Mesendoderm (in vitro differentiated cells): ENCODE measurements at regions not wholly inside any gene's neighbourhood (a gene's known extent, or its start where the extent isn't known, plus 50 kb on each side); places are given as distances from the start of the nearest gene placed in this dataset.

Experiments
- DNase-seq: peaks from one replicate; pipeline ENCODE4 v3.0.0; 2013
- H2AK5ac ChIP-seq: 2 replicates; pipeline ENCODE4 v1.6.1; 2013; ENCODE audit warnings: low read length, inconsistent platforms
- H2BK120ac ChIP-seq: 2 replicates; pipeline ENCODE4 v1.6.1; 2013; ENCODE audit warnings: low read depth, mild to moderate bottlenecking, low read length, moderate library complexity, mixed read lengths
- H2BK15ac ChIP-seq: replicated peaks from 2 replicates; pipeline ENCODE4 v1.6.1; 2013; ENCODE audit warnings: low read depth, mild to moderate bottlenecking, moderate library complexity
- H2BK5ac ChIP-seq: 2 replicates; pipeline ENCODE4 v1.6.1; 2013; ENCODE audit warnings: low read length, inconsistent platforms
- H3K18ac ChIP-seq: 2 replicates; pipeline ENCODE4 v1.6.1; 2013; ENCODE audit warnings: mild to moderate bottlenecking, low read length, mixed read lengths
- H3K23ac ChIP-seq: one replicate; pipeline ENCODE4 v1.6.1; 2013; ENCODE audit warnings: low read length
- H3K27ac ChIP-seq: 2 replicates; pipeline ENCODE4 v1.5.1; 2013; ENCODE audit warnings: low read depth, mild to moderate bottlenecking, inconsistent platforms, low read length, moderate library complexity
- H3K27me3 ChIP-seq: 2 replicates; pipeline ENCODE4 v1.6.1; 2013; ENCODE audit warnings: low read length, control low read depth, mild to moderate bottlenecking, inconsistent platforms; ENCODE audit not compliant: insufficient read depth, poor library complexity
- H3K36me3 ChIP-seq: 2 replicates; pipeline ENCODE4 v1.6.1; 2013; ENCODE audit warnings: low read length, inconsistent platforms; ENCODE audit not compliant: control insufficient read depth, insufficient read depth
- H3K4ac ChIP-seq: one replicate; pipeline ENCODE4 v1.6.1; 2013; ENCODE audit warnings: low read depth, mild to moderate bottlenecking, low read length, moderate library complexity
- H3K4me1 ChIP-seq: 2 replicates; pipeline ENCODE4 v1.6.1; 2013; ENCODE audit warnings: low read depth, low read length, inconsistent platforms; ENCODE audit not compliant: control insufficient read depth
- H3K4me2 ChIP-seq: 2 replicates; pipeline ENCODE4 v1.6.1; 2013; ENCODE audit warnings: low read length
- H3K4me3 ChIP-seq: 2 replicates; pipeline ENCODE4 v1.5.1; 2013; ENCODE audit warnings: mild to moderate bottlenecking, low read length
- H3K56ac ChIP-seq: one replicate; pipeline ENCODE4 v1.6.1; 2013; ENCODE audit warnings: low read length
- H3K79me1 ChIP-seq: 2 replicates; pipeline ENCODE4 v1.6.1; 2013; ENCODE audit warnings: low read length, inconsistent platforms
- H3K79me2 ChIP-seq: 2 replicates; pipeline ENCODE4 v1.6.1; 2013; ENCODE audit warnings: mild to moderate bottlenecking, low read length; ENCODE audit not compliant: control insufficient read depth, insufficient read depth
- H3K9ac ChIP-seq: 2 replicates; pipeline ENCODE4 v1.6.1; 2013; ENCODE audit warnings: low read length, inconsistent platforms
- H4K5ac ChIP-seq: one replicate; pipeline ENCODE4 v1.6.1; 2013; ENCODE audit warnings: low read length
- H4K8ac ChIP-seq: one replicate; pipeline ENCODE4 v1.6.1; 2013; ENCODE audit warnings: low read depth, mild to moderate bottlenecking, control low read depth, low read length, moderate library complexity
- WGBS: extraction: QIAGEN DNeasy Blood & Tissue Kit; methylation state at CpG from one replicate; pipeline ENCODE4 v1.1.7; 2013; ENCODE audit warnings: low lambda C conversion rate, missing lambda C conversion rate; ENCODE audit not compliant: insufficient coverage; ENCODE audit errors: extremely low coverage; 5-methylcytosine and 5-hydroxymethylcytosine counted together

- Histone ChIP-seq H3K4ac (no peak overlapping the region), H2AK5ac (no peak overlapping the region), H3K9ac (no peak overlapping the region), H3K4me1 (no peaks in the 10 kb centered on the region), H3K56ac (no peak overlapping the region), H4K8ac (no peak overlapping the region), H3K4me3 (no peak overlapping the region), H2BK5ac (no peak overlapping the region), H3K4me2 (no peak overlapping the region), H3K27ac (no peak overlapping the region), H3K36me3 (no peaks in the 10 kb centered on the region), H3K18ac (no peak overlapping the region), H4K5ac (no peak overlapping the region), H3K27me3 (no peaks in the 10 kb centered on the region), H3K79me1 (no peaks in the 10 kb centered on the region), H2BK15ac (no peak overlapping the region), H2BK120ac (no peak overlapping the region), H3K79me2 (no peaks in the 10 kb centered on the region), H3K23ac (no peak overlapping the region)
- no CpG with 5 or more reads among the region's 4 CpGs for WGBS
- no peak for DNase-seq
Measured at GRCh38 chr12:11446372-11446771, 51.0 kb upstream of the PRB2 start.

DNA sequence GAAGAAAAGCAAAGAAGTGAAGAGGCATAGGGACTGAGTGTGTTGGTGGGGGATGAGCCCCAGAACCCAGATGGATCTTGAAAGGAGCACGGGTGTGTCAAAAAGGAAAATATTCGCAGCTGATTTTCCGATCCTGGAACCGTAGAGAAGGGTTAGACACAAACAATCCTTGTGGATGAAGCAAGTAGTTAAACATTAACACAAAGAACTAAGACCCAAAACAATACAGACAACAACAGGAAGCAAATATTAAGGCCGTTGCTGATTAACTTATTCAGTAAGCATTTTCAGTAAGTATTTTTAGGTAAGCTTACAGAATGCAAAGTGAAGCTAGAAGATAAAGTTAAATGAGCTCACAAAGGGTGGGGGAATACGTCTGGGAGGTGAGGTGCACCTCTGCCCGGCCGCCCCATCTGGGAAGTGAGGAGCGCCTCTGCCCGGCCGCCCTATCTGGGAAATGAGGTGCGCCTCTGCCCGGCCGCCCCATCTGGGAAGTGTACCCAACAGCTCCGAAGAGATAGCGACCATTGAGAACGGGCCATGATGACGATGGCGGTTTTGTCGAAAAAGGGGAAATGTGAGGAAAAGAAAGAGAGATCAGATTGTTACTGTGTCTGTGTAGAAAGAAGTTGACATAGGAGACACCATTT is 62.8 kb upstream of the PRB2 start:
- Histone ChIP-seq H4K8ac (no peak overlapping the region), H3K27ac (no peak overlapping the region), H4K5ac (no peak overlapping the region), H2AK5ac (no peak overlapping the region), H3K36me3 (no peaks in the 10 kb centered on the region), H3K27me3 (no peaks in the 10 kb centered on the region), H2BK120ac (no peak overlapping the region), H2BK5ac (no peak overlapping the region), H3K18ac (no peak overlapping the region), H3K4me2 (no peak overlapping the region), H3K4ac (no peak overlapping the region), H3K79me1 (no peaks in the 10 kb centered on the region), H3K79me2 (no peaks in the 10 kb centered on the region), H2BK15ac (no peak overlapping the region), H3K56ac (no peak overlapping the region), H3K4me3 (no peak overlapping the region), H3K23ac (no peak overlapping the region), H3K9ac (no peak overlapping the region), H3K4me1 (peaks cover 2% of the 10 kb centered on the region)
- no CpG with 5 or more reads among the region's 20 CpGs for WGBS
- DNase-seq = no peak

DNA sequence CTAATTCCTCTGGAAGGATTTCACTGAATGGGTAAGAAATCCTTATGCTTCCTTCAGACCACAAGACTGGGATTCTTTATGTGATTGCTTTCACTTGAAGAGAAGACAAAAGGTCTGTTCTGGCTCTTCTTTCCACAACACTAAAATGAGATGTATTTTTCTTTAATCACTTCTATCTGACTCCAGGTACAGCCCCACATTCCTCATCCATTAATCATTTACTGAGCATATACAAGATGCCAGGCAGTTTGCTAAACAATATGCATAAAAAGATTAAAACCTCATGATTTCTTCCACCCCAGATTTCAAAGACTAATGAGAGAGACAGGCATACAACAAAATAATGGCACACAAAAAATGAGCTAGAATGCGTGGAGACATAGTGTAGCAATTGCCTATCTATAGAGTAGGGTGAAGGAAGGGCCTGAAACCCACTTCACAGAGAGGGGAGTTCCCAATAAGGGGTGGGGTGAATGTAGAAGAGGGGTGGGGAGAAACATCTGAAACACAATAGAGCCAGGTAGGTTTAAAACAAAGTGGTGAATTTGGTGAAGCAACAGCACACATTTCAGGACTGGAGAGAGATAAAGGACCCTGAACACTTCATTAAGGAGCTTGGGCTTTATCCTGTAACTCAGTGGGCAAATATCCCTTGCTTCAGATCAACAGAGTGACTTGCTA is 65.1 kb upstream of the PRB2 start:
- peak; percentile 11 for DNase-seq
- Histone ChIP-seq H2BK15ac (no peak overlapping the region), H2BK120ac (no peak overlapping the region), H3K56ac (no peak overlapping the region), H4K5ac (no peak overlapping the region), H3K4me1 (peaks cover 2% of the 10 kb centered on the region), H3K23ac (no peak overlapping the region), H3K9ac (no peak overlapping the region), H3K27ac (no peak overlapping the region), H3K27me3 (no peaks in the 10 kb centered on the region), H3K4me2 (no peak overlapping the region), H3K4ac (no peak overlapping the region), H3K79me1 (no peaks in the 10 kb centered on the region), H3K79me2 (no peaks in the 10 kb centered on the region), H2AK5ac (no peak overlapping the region), H3K4me3 (no peak overlapping the region), H3K36me3 (no peaks in the 10 kb centered on the region), H4K8ac (no peak overlapping the region), H2BK5ac (no peak overlapping the region), H3K18ac (no peak overlapping the region)
- no CpG with 5 or more reads among the region's 1 CpG for WGBS

DNA sequence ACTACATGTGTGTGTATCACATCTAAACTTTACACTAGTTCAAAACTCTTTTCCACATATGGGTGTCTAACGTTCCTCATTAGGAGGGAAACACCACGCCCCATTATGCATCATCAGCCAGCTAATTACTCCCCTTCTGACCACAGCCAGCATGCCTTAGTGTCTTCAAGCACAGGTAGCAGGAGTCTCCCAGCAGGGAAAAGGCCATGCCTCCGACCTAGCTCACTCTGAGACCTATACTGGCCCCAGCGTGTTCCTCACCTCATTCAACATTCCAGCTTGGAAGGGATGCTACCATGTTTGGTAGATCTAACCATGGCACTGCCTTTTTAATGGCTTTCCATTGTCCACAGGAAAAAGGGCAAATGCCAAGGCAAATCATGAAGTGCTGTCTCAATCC is 66.1 kb upstream of the PRB2 start:
- H2BK5ac ChIP-seq = peak overlapping the region; percentile 50
- no CpG with 5 or more reads among the region's 4 CpGs for WGBS
- peak overlapping the region; percentile 17 for H3K56ac ChIP-seq

DNA sequence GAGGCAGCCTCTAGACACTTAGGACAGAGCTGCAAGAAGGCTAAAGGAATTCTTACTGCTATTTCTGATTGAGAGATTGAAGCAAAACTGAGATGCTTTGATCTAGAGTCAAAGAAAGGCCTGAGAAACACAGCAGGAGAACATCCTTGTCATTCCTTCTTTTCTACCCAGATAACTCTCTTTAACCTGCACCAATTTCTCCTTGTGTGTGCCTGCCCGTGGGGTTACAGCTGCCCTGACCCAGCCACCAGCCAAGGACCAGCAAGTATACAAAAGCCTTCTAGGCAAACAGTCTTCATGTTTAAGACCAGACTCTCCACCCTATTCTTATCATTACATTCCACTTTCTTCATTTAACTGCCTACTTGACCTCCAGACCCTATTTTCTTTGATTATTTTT is 81.7 kb upstream of the PRB2 start:
- no CpG with 5 or more reads among the region's 1 CpG for WGBS
- H2AK5ac ChIP-seq = no peak overlapping the region
- H3K27me3 ChIP-seq = no peaks in the 10 kb centered on the region
- peak overlapping the region; percentile 40 for H4K8ac ChIP-seq
- H2BK120ac ChIP-seq = no peak overlapping the region
- no peak overlapping the region for H3K27ac ChIP-seq
- no peaks in the 10 kb centered on the region for H3K79me1 ChIP-seq
- no peak overlapping the region for H3K4me2 ChIP-seq
- no peak overlapping the region for H3K56ac ChIP-seq
- no peak overlapping the region for H3K23ac ChIP-seq
- H2BK15ac ChIP-seq = no peak overlapping the region
- no peak overlapping the region for H3K18ac ChIP-seq
- H3K4me3 ChIP-seq = no peak overlapping the region
- H3K9ac ChIP-seq = no peak overlapping the region
- H2BK5ac ChIP-seq = no peak overlapping the region
- H3K79me2 ChIP-seq = no peaks in the 10 kb centered on the region
- no peaks in the 10 kb centered on the region for H3K36me3 ChIP-seq
- H4K5ac ChIP-seq = no peak overlapping the region
- peak; percentile 47 for DNase-seq
- no peaks in the 10 kb centered on the region for H3K4me1 ChIP-seq
- H3K4ac ChIP-seq = no peak overlapping the region

More for the DNA sequence above, 66.1 kb upstream of the PRB2 start:
- Histone ChIP-seq H3K36me3 (no peaks in the 10 kb centered on the region), H4K8ac (no peak overlapping the region), H3K79me1 (no peaks in the 10 kb centered on the region), H3K9ac (no peak overlapping the region), H3K79me2 (no peaks in the 10 kb centered on the region), H2BK120ac (no peak overlapping the region), H3K4me3 (no peak overlapping the region), H3K23ac (no peak overlapping the region), H3K4me1 (peaks cover 2% of the 10 kb centered on the region), H3K27ac (no peak overlapping the region), H2AK5ac (no peak overlapping the region), H3K4me2 (no peak overlapping the region), H3K27me3 (no peaks in the 10 kb centered on the region), H3K18ac (no peak overlapping the region), H3K4ac (no peak overlapping the region), H4K5ac (no peak overlapping the region), H2BK15ac (no peak overlapping the region)
- peak; percentile 5 for DNase-seq

DNA sequence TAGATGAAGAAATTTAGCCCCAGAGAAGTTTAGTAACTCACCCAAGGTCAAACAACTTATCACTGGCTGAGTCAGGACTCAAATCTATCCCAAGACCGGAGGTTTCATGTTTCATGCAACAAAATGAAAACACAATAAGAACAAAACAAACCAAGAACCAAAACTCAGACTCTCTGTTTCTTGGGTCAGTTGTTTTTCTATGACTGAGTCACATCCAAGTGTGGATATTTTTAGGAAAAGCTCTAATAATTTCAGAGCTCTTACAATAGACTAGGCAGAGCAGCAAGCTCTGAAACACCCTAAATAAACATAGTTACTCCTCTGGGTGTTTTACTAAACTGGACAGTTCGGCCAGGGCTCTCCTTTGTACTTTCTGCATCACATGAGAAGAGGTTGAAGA is 87.6 kb upstream of the PRB2 start:
- no peak overlapping the region for H3K4me3 ChIP-seq
- no CpG with 5 or more reads among the region's 2 CpGs for WGBS

More for the DNA sequence above, 87.6 kb upstream of the PRB2 start:
- Histone ChIP-seq H3K27me3 (no peaks in the 10 kb centered on the region), H3K79me2 (no peaks in the 10 kb centered on the region), H3K36me3 (no peaks in the 10 kb centered on the region), H3K4ac (no peak overlapping the region), H2BK120ac (no peak overlapping the region), H3K9ac (no peak overlapping the region), H2BK5ac (no peak overlapping the region), H2BK15ac (no peak overlapping the region), H3K23ac (no peak overlapping the region), H3K79me1 (no peaks in the 10 kb centered on the region), H3K4me2 (no peak overlapping the region), H4K8ac (no peak overlapping the region), H4K5ac (no peak overlapping the region), H3K18ac (no peak overlapping the region), H3K27ac (no peak overlapping the region), H3K56ac (no peak overlapping the region), H2AK5ac (no peak overlapping the region), H3K4me1 (no peaks in the 10 kb centered on the region)
- no peak for DNase-seq
